DOHH2 (cell line): ENCODE measurements at regions not wholly inside any gene's neighbourhood (a gene's known extent, or its start where the extent isn't known, plus 50 kb on each side); places are given as distances from the start of the nearest gene placed in this dataset.
"Not testable (repeated sequence)": the region's sequence is repeated elsewhere in the genome, so short reads cannot be mapped to it uniquely, and the experiment has no call there.

Experiments used
- H3F3A ChIP-seq: fragments of 200-600 bp; sonication (generic), shearing (Covaris generic); 2 replicates; pipeline ENCODE4 v1.6.0; 2016; ENCODE audit warnings: antibody characterized with exemption, mild to moderate bottlenecking; ENCODE audit not compliant: control insufficient read depth, insufficient read depth
- H3K27ac ChIP-seq: fragments of 200-600 bp; sonication (generic); 2 replicates; pipeline ENCODE4 v1.5.1; 2014; ENCODE audit warnings: low read depth, mild to moderate bottlenecking, low read length, moderate library complexity
- H3K27me3 ChIP-seq: fragments of 200-600 bp; sonication (generic); 2 replicates; pipeline ENCODE4 v1.6.1; 2014; ENCODE audit warnings: mild to moderate bottlenecking, low read length, mixed read lengths; ENCODE audit not compliant: control insufficient read depth
- H3K36me3 ChIP-seq: fragments of 200-600 bp; sonication (generic); 2 replicates; pipeline ENCODE4 v1.6.1; 2014; ENCODE audit warnings: mild to moderate bottlenecking, low read length, moderate library complexity, mixed read lengths; ENCODE audit not compliant: control insufficient read depth
- H3K4me1 ChIP-seq: fragments of 200-600 bp; sonication (generic); 2 replicates; pipeline ENCODE4 v1.6.1; 2014; ENCODE audit warnings: mild to moderate bottlenecking, low read length, mixed read lengths; ENCODE audit not compliant: control insufficient read depth
- H3K4me2 ChIP-seq: fragments of 200-600 bp; sonication (generic); 2 replicates; pipeline ENCODE4 v1.6.0; 2014; ENCODE audit warnings: mild to moderate bottlenecking, low read length, moderate library complexity
- H3K4me3 ChIP-seq: fragments of 200-600 bp; sonication (generic); 2 replicates; pipeline ENCODE4 v1.5.1; 2014; ENCODE audit warnings: mild to moderate bottlenecking, low read length, mixed read lengths
- H3K79me2 ChIP-seq: fragments of 200-600 bp; sonication (generic); 2 replicates; pipeline ENCODE4 v1.6.1; 2014; ENCODE audit warnings: mild to moderate bottlenecking, low read length, mixed read lengths; ENCODE audit not compliant: control insufficient read depth
- H3K9me2 ChIP-seq: fragments of 200-600 bp; sonication (generic); replicated peaks from 2 replicates; pipeline ENCODE4 v1.6.1; 2014; ENCODE audit warnings: mild to moderate bottlenecking, low read length, mixed read lengths; ENCODE audit not compliant: control insufficient read depth
- H3K9me3 ChIP-seq: fragments of 200-600 bp; sonication (generic); 2 replicates; pipeline ENCODE4 v1.6.1; 2014; ENCODE audit warnings: antibody characterized with exemption, low read length, mixed read lengths; ENCODE audit not compliant: control insufficient read depth, insufficient read depth
- H4K20me1 ChIP-seq: fragments of 200-600 bp; sonication (generic); 2 replicates; pipeline ENCODE4 v1.6.0; 2014; ENCODE audit warnings: low read depth, mild to moderate bottlenecking, antibody characterized with exemption, low read length, moderate library complexity; ENCODE audit not compliant: control insufficient read depth, insufficient read depth
- CTCF ChIP-seq: fragments of 200-600 bp; sonication (generic); IDR thresholded peaks from one replicate; pipeline ENCODE4 v1.5.1; 2014; ENCODE audit warnings: antibody characterized with exemption, mild to moderate bottlenecking, low read depth, low read length; ENCODE audit not compliant: poor library complexity, severe bottlenecking
- EZH2phosphoT487 ChIP-seq: fragments of 200-600 bp; sonication (generic); IDR thresholded peaks from 2 replicates; pipeline ENCODE4 v1.6.1; 2017; ENCODE audit warnings: borderline replicate concordance, mild to moderate bottlenecking, antibody characterized with exemption, low read length, moderate library complexity, mixed read lengths

- H3K36me3 ChIP-seq: no peaks in the 10 kb centered on the region
- peaks cover 5% of the 10 kb centered on the region; the same call in 1 of the 2 replicates for H3K9me3 ChIP-seq
- peaks cover 38% of the 10 kb centered on the region for H3K4me1 ChIP-seq
- no peaks in the 10 kb centered on the region for H3K9me2 ChIP-seq
- H3K79me2 ChIP-seq: no peaks in the 10 kb centered on the region
- peak overlapping the region; percentile 54 for H3K4me2 ChIP-seq
- H3F3A ChIP-seq: peaks cover 3% of the 10 kb centered on the region; the same call in 1 of the 2 replicates
- H3K27ac ChIP-seq: no peak overlapping the region
- TF ChIP-seq CTCF: no peak
- no peak for TF ChIP-seq EZH2phosphoT487
- H3K27me3 ChIP-seq: no peaks in the 10 kb centered on the region
- no peaks in the 10 kb centered on the region for H4K20me1 ChIP-seq
- peak overlapping the region; percentile 35; the same call in 1 of the 2 replicates for H3K4me3 ChIP-seq
Observed at GRCh38 chr13:27348461-27348860, 76.0 kb upstream of the GTF3A start.

GRCh38 chr13:27349458-27349857 lies 75.0 kb upstream of the GTF3A start:
- Histone ChIP-seq H3F3A (peaks cover 3% of the 10 kb centered on the region; the same call in 1 of the 2 replicates), H3K4me1 (peaks cover 44% of the 10 kb centered on the region), H3K9me2 (no peaks in the 10 kb centered on the region), H4K20me1 (no peaks in the 10 kb centered on the region), H3K27me3 (0 out of 2 replicates have a peak, but pooled peaks cover 3% of the 10 kb centered on the region), H3K9me3 (peaks cover 5% of the 10 kb centered on the region; the same call in 1 of the 2 replicates), H3K27ac (no peak overlapping the region), H3K4me3 (no peak overlapping the region), H3K79me2 (no peaks in the 10 kb centered on the region), H3K4me2 (no peak overlapping the region), H3K36me3 (no peaks in the 10 kb centered on the region)
- TF ChIP-seq CTCF (no peak), EZH2phosphoT487 (no peak)

- H3K79me2 ChIP-seq, H3K4me3 ChIP-seq, H3K36me3 ChIP-seq, H3K9me3 ChIP-seq, H3F3A ChIP-seq, H3K9me2 ChIP-seq, H3K27me3 ChIP-seq, H3K4me2 ChIP-seq, H3K27ac ChIP-seq, H4K20me1 ChIP-seq: not testable (repeated sequence)
- peaks cover 46% of the 10 kb centered on the region for H3K4me1 ChIP-seq
Observed at GRCh38 chr13:27350825-27351224, 73.6 kb upstream of the GTF3A start.

GRCh38 chr13:27352698-27353097 lies 71.7 kb upstream of the GTF3A start:
- Histone ChIP-seq H3K27me3 (0 out of 2 replicates have a peak, but pooled peaks cover 3% of the 10 kb centered on the region), H3F3A (peaks cover 3% of the 10 kb centered on the region; the same call in 1 of the 2 replicates), H3K79me2 (no peaks in the 10 kb centered on the region), H3K27ac (no peak overlapping the region), H3K4me1 (peaks cover 39% of the 10 kb centered on the region), H3K36me3 (no peaks in the 10 kb centered on the region), H3K4me3 (peak overlapping the region; percentile 46), H3K9me3 (peaks cover 5% of the 10 kb centered on the region; the same call in 1 of the 2 replicates), H3K4me2 (peak overlapping the region; percentile 67), H3K9me2 (no peaks in the 10 kb centered on the region), H4K20me1 (no peaks in the 10 kb centered on the region)
- TF ChIP-seq CTCF (no peak), EZH2phosphoT487 (no peak)
